ENCODE measurements at regions not wholly inside any gene's neighbourhood (a gene's known extent, or its start where the extent isn't known, plus 50 kb on each side); places are given as distances from the start of the nearest gene placed in this dataset.

DNA sequence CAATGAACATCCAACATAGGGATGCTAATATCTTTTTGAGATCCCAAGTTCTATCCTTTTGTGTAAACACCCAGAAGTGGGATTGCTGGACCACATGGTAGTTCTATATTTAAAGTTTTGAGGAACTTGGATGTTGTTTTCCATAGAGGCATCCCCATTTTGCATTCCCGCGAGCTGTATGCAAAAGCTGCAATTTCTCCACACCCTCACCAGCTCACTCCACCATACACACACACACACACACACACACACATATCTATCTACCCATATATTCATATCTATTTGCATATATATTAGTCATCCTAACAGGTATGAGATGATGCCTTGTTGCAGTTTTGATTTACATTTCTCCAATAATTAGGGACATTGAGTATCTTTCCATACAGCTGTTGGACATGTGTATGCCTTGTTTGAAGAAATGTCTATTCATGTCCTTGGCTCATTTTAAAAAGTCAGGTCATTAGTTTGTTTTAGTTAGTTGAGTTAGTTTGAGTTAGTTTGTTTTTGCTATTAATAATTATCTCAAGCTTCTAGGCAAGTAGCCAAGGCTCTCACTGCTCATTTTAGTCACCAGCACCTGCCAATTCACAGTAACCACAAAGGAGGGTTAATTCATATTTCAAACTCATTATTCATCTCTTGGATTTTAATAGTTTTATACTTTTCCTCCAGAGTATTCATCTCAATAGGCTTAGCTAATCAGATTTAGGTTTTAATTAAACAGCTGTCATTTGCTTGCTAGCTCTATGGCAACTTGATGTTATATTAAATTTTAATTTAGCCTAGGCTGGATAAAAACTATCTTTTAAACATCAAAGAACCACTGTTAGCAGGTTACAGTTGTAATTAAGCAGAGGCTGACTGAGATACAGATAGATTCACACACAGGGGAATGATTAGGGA, 1435.9 kb upstream of the TMEM132C start:
- no peak overlapping the region for H3K4me3 ChIP-seq
- intact Hi-C loops (cut with DNase I) = no loop called here
- H3K9me3 ChIP-seq = no peaks in the 10 kb centered on the region
- DNase-seq = no peak
- H3K27ac ChIP-seq = no peak overlapping the region
- H3K36me3 ChIP-seq = no peaks in the 10 kb centered on the region
- peak in 1 of 4 donors; percentile 54 for ATAC-seq
- peaks cover 0 to 3% (median 0%) of the 10 kb centered on the region in 4 donors for H3K4me1 ChIP-seq
- no peaks in the 10 kb centered on the region for H3K27me3 ChIP-seq
- TF ChIP-seq POLR2A (IDR thresholded peaks at IDR 0.05) = no peak
- TF ChIP-seq, protein P1, sequence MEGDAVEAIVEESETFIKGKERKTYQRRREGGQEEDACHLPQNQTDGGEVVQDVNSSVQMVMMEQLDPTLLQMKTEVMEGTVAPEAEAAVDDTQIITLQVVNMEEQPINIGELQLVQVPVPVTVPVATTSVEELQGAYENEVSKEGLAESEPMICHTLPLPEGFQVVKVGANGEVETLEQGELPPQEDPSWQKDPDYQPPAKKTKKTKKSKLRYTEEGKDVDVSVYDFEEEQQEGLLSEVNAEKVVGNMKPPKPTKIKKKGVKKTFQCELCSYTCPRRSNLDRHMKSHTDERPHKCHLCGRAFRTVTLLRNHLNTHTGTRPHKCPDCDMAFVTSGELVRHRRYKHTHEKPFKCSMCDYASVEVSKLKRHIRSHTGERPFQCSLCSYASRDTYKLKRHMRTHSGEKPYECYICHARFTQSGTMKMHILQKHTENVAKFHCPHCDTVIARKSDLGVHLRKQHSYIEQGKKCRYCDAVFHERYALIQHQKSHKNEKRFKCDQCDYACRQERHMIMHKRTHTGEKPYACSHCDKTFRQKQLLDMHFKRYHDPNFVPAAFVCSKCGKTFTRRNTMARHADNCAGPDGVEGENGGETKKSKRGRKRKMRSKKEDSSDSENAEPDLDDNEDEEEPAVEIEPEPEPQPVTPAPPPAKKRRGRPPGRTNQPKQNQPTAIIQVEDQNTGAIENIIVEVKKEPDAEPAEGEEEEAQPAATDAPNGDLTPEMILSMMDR (IDR thresholded peaks at IDR 0.05) = no peak
- WGBS (ENCODE audit: insufficient coverage, low coverage, low lambda C conversion rate, missing lambda C conversion rate) = 88% methylated on average over 2 of the region's 2 CpGs

DNA sequence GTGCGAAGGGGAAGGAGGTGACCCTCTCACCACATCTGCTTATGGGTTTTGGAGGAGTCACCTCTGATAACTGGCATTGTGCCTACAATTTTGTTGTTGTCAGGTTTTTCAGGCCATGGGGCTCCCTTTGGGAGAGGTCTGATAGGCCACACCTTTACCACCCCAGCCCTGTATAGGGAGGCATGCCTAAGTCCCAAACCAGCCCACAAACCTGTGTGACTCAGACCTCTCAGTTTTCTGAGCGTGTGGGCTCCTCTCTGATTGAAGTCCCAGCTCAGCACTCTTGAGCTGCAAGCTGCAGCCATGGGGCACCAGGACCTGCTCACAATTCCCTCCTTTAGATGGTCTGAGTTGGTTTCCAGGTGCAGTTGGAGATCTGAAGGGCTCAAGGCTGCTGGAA, 1429.3 kb upstream of the TMEM132C start:
- intact Hi-C loops (cut with DNase I) = no loop called here
- ATAC-seq = no peak
- no peaks in the 10 kb centered on the region for H3K4me1 ChIP-seq
- TF ChIP-seq, protein P1 (IDR thresholded peaks at IDR 0.05) = no peak
- TF ChIP-seq POLR2A (IDR thresholded peaks at IDR 0.05) = no peak
- no peak for DNase-seq
- no peak overlapping the region for H3K4me3 ChIP-seq
- H3K27me3 ChIP-seq = no peaks in the 10 kb centered on the region
- H3K27ac ChIP-seq = no peak overlapping the region
- H3K36me3 ChIP-seq = no peaks in the 10 kb centered on the region
- H3K9me3 ChIP-seq = peaks cover 0 to 5% (median 0%) of the 10 kb centered on the region in 4 donors
- 70% methylated on average over 1 of the region's 2 CpGs for WGBS (ENCODE audit: insufficient coverage, low coverage, low lambda C conversion rate, missing lambda C conversion rate)

DNA sequence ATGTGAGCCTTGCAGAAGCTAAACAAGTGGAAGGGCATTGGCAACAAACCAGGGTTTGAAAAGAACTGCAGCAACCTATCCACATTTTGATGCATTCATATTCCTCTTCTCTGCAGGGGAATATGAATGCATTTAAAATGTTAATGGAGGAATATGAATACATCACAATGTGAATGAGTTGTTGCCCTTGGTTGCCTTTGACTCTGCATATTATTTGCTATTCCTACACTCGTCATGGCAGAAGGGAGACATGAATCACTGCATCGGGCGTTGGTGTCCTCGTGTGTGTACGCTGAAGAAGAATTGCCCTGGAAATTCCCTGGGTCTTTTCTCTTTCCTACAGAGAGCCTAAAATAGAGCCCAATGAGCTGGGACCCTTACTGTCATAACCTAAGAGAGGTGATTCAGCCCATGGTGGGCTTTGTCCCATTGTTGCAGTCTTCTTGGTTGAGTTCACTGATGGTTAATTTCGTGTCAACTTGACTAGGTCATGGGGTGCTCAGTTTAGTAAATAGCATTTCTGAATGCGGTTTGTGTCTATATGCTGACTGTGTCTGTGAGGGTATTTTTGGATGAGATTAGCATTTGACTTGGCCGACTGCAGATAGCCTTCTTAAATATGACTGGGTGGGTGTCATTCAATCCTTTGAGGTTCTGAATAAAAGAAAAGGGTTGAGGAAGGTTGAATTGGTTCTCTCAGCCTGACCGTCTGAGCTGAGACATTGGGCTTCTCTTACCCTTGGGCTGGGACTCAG, 1422.9 kb upstream of the TMEM132C start:
- intact Hi-C loops (cut with DNase I) = no loop called here
- Histone ChIP-seq H3K27ac (no peak overlapping the region), H3K4me1 (no peaks in the 10 kb centered on the region), H3K9me3 (no peaks in the 10 kb centered on the region), H3K27me3 (no peaks in the 10 kb centered on the region), H3K4me3 (no peak overlapping the region), H3K36me3 (no peaks in the 10 kb centered on the region)
- no peak for TF ChIP-seq POLR2A (IDR thresholded peaks at IDR 0.05)
- TF ChIP-seq, protein P1 (IDR thresholded peaks at IDR 0.05) = no peak
- WGBS (ENCODE audit: insufficient coverage, low coverage, low lambda C conversion rate, missing lambda C conversion rate) = 69% methylated on average over 9 of the region's 9 CpGs
- no peak for ATAC-seq
- DNase-seq = no peak

DNA sequence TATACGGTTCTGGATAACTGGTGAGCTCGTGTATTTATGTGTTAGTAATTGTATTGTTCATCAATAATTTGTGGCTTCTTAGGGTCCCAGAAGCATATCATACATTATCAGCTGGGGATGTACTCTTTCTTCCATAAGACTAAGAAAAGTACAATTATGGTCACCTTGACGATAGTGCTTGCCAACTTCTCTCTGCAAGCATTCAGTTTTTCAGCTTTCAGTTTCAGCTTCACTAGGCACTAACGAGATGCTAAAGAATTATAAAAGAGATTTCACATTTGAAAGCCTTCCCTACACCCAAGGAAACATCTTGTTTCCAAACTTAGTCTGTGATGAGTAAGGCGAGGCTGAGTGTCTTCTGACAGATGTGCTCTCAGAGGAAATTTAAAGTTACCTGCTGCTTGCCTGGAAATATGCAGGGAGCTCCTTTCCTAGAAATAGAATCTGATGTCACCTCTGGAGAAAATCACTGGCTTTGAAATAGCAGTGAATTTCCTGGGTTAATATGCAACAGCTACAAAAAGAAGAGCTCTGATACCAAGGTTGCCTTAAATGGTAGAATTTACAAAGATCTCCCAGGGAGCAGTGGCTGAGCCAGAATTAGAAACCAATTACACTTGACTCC, 1419.9 kb upstream of the TMEM132C start:
- DNase-seq = no peak
- no peak overlapping the region for H3K27ac ChIP-seq
- no peaks in the 10 kb centered on the region for H3K27me3 ChIP-seq
- TF ChIP-seq, protein P1 (IDR thresholded peaks at IDR 0.05) = no peak
- TF ChIP-seq POLR2A (IDR thresholded peaks at IDR 0.05) = no peak
- H3K4me3 ChIP-seq = no peak overlapping the region
- no peaks in the 10 kb centered on the region for H3K36me3 ChIP-seq
- intact Hi-C loops (cut with DNase I) = no loop called here
- no peak for ATAC-seq
- H3K9me3 ChIP-seq = no peaks in the 10 kb centered on the region
- no peaks in the 10 kb centered on the region for H3K4me1 ChIP-seq
- 48% methylated on average over 5 of the region's 5 CpGs for WGBS (ENCODE audit: insufficient coverage, low coverage, low lambda C conversion rate, missing lambda C conversion rate)
